ENCODE measurements at regions not wholly inside any gene's neighbourhood (a gene's known extent, or its start where the extent isn't known, plus 50 kb on each side); places are given as distances from the start of the nearest gene placed in this dataset.

GRCh38 chr17:5883775-5884665 lies 186.2 kb upstream of the WSCD1 start:
- Mint-ChIP-seq H3K4me3 (ENCODE audit: unreplicated experiment) (no peak overlapping the region), H3K9me3 (ENCODE audit: low read depth) (no peaks in the 10 kb centered on the region), H3K27ac (ENCODE audit: unreplicated experiment) (no peak overlapping the region), H3K27me3 (ENCODE audit: low read depth) (peaks cover 16% of the 10 kb centered on the region), H3K4me1 (ENCODE audit: low read depth) (no peaks in the 10 kb centered on the region), H3K36me3 (ENCODE audit: low read depth) (no peaks in the 10 kb centered on the region)
- TF ChIP-seq CTCF (IDR thresholded peaks at IDR 0.05), result no peak
- no peak for DNase-seq (ENCODE audit: low spot score)

- peaks cover 18% of the 10 kb centered on the region for H3K27me3 Mint-ChIP-seq (ENCODE audit: low read depth)
These were observed 184.8 kb upstream of the WSCD1 start for GRCh38 chr17:5885336-5885735.

GRCh38 chr17:5888811-5889210 lies 181.4 kb upstream of the WSCD1 start:
- H3K4me3 Mint-ChIP-seq (ENCODE audit: unreplicated experiment), result no peak overlapping the region
- no peaks in the 10 kb centered on the region for H3K4me1 Mint-ChIP-seq (ENCODE audit: low read depth)
- no peak for TF ChIP-seq CTCF (IDR thresholded peaks at IDR 0.05)
- no peaks in the 10 kb centered on the region for H3K36me3 Mint-ChIP-seq (ENCODE audit: low read depth)
- no peak for DNase-seq (ENCODE audit: low spot score)
- H3K27ac Mint-ChIP-seq (ENCODE audit: unreplicated experiment), result no peak overlapping the region
- peaks cover 19% of the 10 kb centered on the region for H3K27me3 Mint-ChIP-seq (ENCODE audit: low read depth)
- peaks cover 8% of the 10 kb centered on the region for H3K9me3 Mint-ChIP-seq (ENCODE audit: low read depth)

More at GRCh38 chr17:5885336-5885735, 184.8 kb upstream of the WSCD1 start:
- no peak for TF ChIP-seq CTCF (IDR thresholded peaks at IDR 0.05)
- no peak overlapping the region for H3K4me3 Mint-ChIP-seq (ENCODE audit: unreplicated experiment)
- DNase-seq (ENCODE audit: low spot score), result no peak
- H3K27ac Mint-ChIP-seq (ENCODE audit: unreplicated experiment), result no peak overlapping the region
- H3K4me1 Mint-ChIP-seq (ENCODE audit: low read depth), result no peaks in the 10 kb centered on the region
- H3K9me3 Mint-ChIP-seq (ENCODE audit: low read depth), result peaks cover 8% of the 10 kb centered on the region
- H3K36me3 Mint-ChIP-seq (ENCODE audit: low read depth), result no peaks in the 10 kb centered on the region

- no peak for TF ChIP-seq CTCF (IDR thresholded peaks at IDR 0.05)
- H3K4me1 Mint-ChIP-seq (ENCODE audit: low read depth), result no peaks in the 10 kb centered on the region
- no peak overlapping the region for H3K27ac Mint-ChIP-seq (ENCODE audit: unreplicated experiment)
- no peaks in the 10 kb centered on the region for H3K36me3 Mint-ChIP-seq (ENCODE audit: low read depth)
- DNase-seq (ENCODE audit: low spot score), result no peak
- peaks cover 34% of the 10 kb centered on the region for H3K27me3 Mint-ChIP-seq (ENCODE audit: low read depth)
- no peak overlapping the region for H3K4me3 Mint-ChIP-seq (ENCODE audit: unreplicated experiment)
- H3K9me3 Mint-ChIP-seq (ENCODE audit: low read depth), result peaks cover 8% of the 10 kb centered on the region
These were observed 177.1 kb upstream of the WSCD1 start for GRCh38 chr17:5892921-5893675.

GRCh38 chr17:5893741-5894140 lies 176.4 kb upstream of the WSCD1 start:
- no peak overlapping the region for H3K27ac Mint-ChIP-seq (ENCODE audit: unreplicated experiment)
- H3K4me1 Mint-ChIP-seq (ENCODE audit: low read depth), result no peaks in the 10 kb centered on the region
- no peak overlapping the region for H3K4me3 Mint-ChIP-seq (ENCODE audit: unreplicated experiment)
- peaks cover 8% of the 10 kb centered on the region for H3K9me3 Mint-ChIP-seq (ENCODE audit: low read depth)
- no peak for TF ChIP-seq CTCF (IDR thresholded peaks at IDR 0.05)
- H3K36me3 Mint-ChIP-seq (ENCODE audit: low read depth), result no peaks in the 10 kb centered on the region
- DNase-seq (ENCODE audit: low spot score), result no peak
- H3K27me3 Mint-ChIP-seq (ENCODE audit: low read depth), result peaks cover 29% of the 10 kb centered on the region
